Liver (tissue), 8 donors: ENCODE measurements at regions not wholly inside any gene's neighbourhood (a gene's known extent, or its start where the extent isn't known, plus 50 kb on each side); places are given as distances from the start of the nearest gene placed in this dataset.

Experiments
- DNase-seq: peaks from one replicate; pipeline ENCODE4 v3.0.0-alpha.2; 2017; ENCODE audit warnings: low spot score
- H3K27ac ChIP-seq, 2 donors: one replicate each; pipeline ENCODE4 v1.7.0; 2013; ENCODE audit warnings: inconsistent platforms in 2 of 2, low read length in 2 of 2, control low read depth in 1 of 2, low read depth in 1 of 2, mild to moderate bottlenecking in 1 of 2
- H3K27me3 ChIP-seq, 4 donors: one replicate each; pipeline versions ENCODE4 v1.6.1 to v1.7.0; 2013; ENCODE audit warnings: low read length in 3 of 4, inconsistent platforms in 1 of 4, mild to moderate bottlenecking in 1 of 4, moderate library complexity in 1 of 4; ENCODE audit not compliant: control insufficient read depth in 4 of 4, insufficient read depth in 4 of 4
- H3K36me3 ChIP-seq, 4 donors: one replicate each; pipeline versions ENCODE4 v1.6.1 to v1.7.0; 2013; ENCODE audit warnings: low read length in 3 of 4, mild to moderate bottlenecking in 3 of 4, low read depth in 1 of 4, moderate library complexity in 1 of 4; ENCODE audit not compliant: control insufficient read depth in 4 of 4, insufficient read depth in 3 of 4
- H3K4me1 ChIP-seq, 4 donors: one replicate each; pipeline versions ENCODE4 v1.6.1 to v1.7.0; 2013; ENCODE audit warnings: low read length in 3 of 4, mild to moderate bottlenecking in 3 of 4, moderate library complexity in 1 of 4; ENCODE audit not compliant: control insufficient read depth in 4 of 4, insufficient read depth in 4 of 4
- H3K4me3 ChIP-seq, 3 donors: one replicate each; pipeline versions ENCODE4 v1.6.1 to v1.7.0; 2013; ENCODE audit warnings: low read length in 3 of 3, control low read depth in 1 of 3, low read depth in 1 of 3, mild to moderate bottlenecking in 1 of 3
- H3K9ac ChIP-seq, 2 donors: one replicate each; pipeline ENCODE4 v1.7.0; 2013; ENCODE audit warnings: low read length in 2 of 2, mild to moderate bottlenecking in 2 of 2, moderate library complexity in 2 of 2, control low read depth in 1 of 2, low read depth in 1 of 2
- H3K9me3 ChIP-seq, 4 donors: one replicate each; pipeline versions ENCODE4 v1.6.1 to v1.7.0; 2013; ENCODE audit warnings: low read length in 3 of 4; ENCODE audit not compliant: control insufficient read depth in 4 of 4
- EGR1 ChIP-seq, 2 donors: IDR thresholded peaks; 2 replicates each; pipeline ENCODE4 v1.6.1; 2016 to 2018; ENCODE audit warnings: antibody characterized with exemption in 2 of 2, low read depth in 2 of 2
- FOXA1 ChIP-seq: IDR thresholded peaks from 2 replicates; pipeline ENCODE4 v1.6.1; 2016; ENCODE audit warnings: antibody characterized with exemption
- FOXA2 ChIP-seq: IDR thresholded peaks from 2 replicates; pipeline ENCODE4 v1.6.1; 2016; ENCODE audit warnings: antibody characterized with exemption
- HNF4A ChIP-seq, 2 donors: conservative IDR thresholded peaks; 2 replicates each; pipeline ENCODE4 v1.6.1; 2016; ENCODE audit warnings: antibody characterized with exemption in 2 of 2, mild to moderate bottlenecking in 2 of 2
- HNF4G ChIP-seq: IDR thresholded peaks from 2 replicates; pipeline ENCODE4 v1.6.1; 2016; ENCODE audit warnings: antibody characterized with exemption
- JUND ChIP-seq, 2 donors: IDR thresholded peaks; 2 replicates each; pipeline ENCODE4 v1.6.1; 2016; ENCODE audit warnings: antibody characterized with exemption in 2 of 2
- RXRA ChIP-seq, 2 donors: IDR thresholded peaks; 2 replicates each; pipeline ENCODE4 v1.6.1; 2017 to 2018; ENCODE audit warnings: antibody characterized with exemption in 2 of 2, mild to moderate bottlenecking in 1 of 2
- SP1 ChIP-seq: IDR thresholded peaks from 2 replicates; pipeline ENCODE4 v1.6.1; 2018; ENCODE audit warnings: antibody characterized with exemption, mild to moderate bottlenecking
- TAF1 ChIP-seq: conservative IDR thresholded peaks from 2 replicates; pipeline ENCODE4 v1.6.1; 2016; ENCODE audit warnings: antibody characterized with exemption, mild to moderate bottlenecking
- YY1 ChIP-seq: IDR thresholded peaks from 2 replicates; pipeline ENCODE4 v1.6.1; 2016; ENCODE audit warnings: antibody characterized with exemption, mild to moderate bottlenecking
- WGBS: extraction: QIAGEN DNeasy Blood & Tissue Kit; methylation state at CpG from one replicate; pipeline ENCODE4 v1.1.7; 2013; 5-methylcytosine and 5-hydroxymethylcytosine counted together
- TF ChIP-seq, protein P1 (sequence below): IDR thresholded peaks from 2 replicates; pipeline ENCODE4 v1.6.1; 2016; ENCODE audit warnings: antibody characterized with exemption, mild to moderate bottlenecking
- TF ChIP-seq, protein P2 (sequence below): IDR thresholded peaks from 2 replicates; pipeline ENCODE4 v1.6.1; 2016; ENCODE audit warnings: antibody characterized with exemption
- TF ChIP-seq, protein P3 (sequence below): fragments of 150-350 bp; IDR thresholded peaks from 2 replicates; pipeline ENCODE4 v1.5.1; 2017; ENCODE audit warnings: improper control_type of control experiment, low read depth, low read length; ENCODE audit not compliant: missing input control
- TF ChIP-seq, protein P4 (sequence below): IDR thresholded peaks from 2 replicates; pipeline ENCODE4 v1.6.1; 2016; ENCODE audit warnings: antibody characterized with exemption
- TF ChIP-seq, protein P5 (sequence below): IDR thresholded peaks from 2 replicates; pipeline ENCODE4 v1.6.1; 2016; ENCODE audit warnings: antibody characterized with exemption
- donor health status: healthy.
- donor health status: healthy.
- donor health status: healthy.
- donor health status: healthy.
- donor health status: healthy.

DNA sequence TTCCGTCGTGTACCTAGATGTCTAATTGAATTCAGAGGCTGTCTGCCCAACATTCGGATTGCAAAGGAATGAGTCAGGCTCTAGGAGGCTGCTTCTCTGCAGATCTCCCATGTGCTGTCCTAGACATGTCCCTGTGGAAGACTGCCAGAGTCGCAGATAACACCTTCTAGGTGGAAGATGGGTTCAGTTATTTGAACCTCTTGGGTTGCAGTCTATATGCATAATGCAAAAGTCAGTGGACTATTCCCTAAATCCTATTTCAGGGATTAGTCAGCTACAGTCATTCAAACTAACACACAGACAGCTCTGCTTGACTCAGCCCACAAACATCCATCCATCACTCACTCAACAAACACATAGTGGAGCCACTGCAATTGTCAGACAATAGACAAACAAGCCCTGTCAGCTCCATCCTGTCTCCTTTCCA is 300.0 kb upstream of the CTNNB1 start (continued):
- TF ChIP-seq, protein P1, sequence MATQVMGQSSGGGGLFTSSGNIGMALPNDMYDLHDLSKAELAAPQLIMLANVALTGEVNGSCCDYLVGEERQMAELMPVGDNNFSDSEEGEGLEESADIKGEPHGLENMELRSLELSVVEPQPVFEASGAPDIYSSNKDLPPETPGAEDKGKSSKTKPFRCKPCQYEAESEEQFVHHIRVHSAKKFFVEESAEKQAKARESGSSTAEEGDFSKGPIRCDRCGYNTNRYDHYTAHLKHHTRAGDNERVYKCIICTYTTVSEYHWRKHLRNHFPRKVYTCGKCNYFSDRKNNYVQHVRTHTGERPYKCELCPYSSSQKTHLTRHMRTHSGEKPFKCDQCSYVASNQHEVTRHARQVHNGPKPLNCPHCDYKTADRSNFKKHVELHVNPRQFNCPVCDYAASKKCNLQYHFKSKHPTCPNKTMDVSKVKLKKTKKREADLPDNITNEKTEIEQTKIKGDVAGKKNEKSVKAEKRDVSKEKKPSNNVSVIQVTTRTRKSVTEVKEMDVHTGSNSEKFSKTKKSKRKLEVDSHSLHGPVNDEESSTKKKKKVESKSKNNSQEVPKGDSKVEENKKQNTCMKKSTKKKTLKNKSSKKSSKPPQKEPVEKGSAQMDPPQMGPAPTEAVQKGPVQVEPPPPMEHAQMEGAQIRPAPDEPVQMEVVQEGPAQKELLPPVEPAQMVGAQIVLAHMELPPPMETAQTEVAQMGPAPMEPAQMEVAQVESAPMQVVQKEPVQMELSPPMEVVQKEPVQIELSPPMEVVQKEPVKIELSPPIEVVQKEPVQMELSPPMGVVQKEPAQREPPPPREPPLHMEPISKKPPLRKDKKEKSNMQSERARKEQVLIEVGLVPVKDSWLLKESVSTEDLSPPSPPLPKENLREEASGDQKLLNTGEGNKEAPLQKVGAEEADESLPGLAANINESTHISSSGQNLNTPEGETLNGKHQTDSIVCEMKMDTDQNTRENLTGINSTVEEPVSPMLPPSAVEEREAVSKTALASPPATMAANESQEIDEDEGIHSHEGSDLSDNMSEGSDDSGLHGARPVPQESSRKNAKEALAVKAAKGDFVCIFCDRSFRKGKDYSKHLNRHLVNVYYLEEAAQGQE: no peak
- no peak for TF ChIP-seq HNF4G

DNA sequence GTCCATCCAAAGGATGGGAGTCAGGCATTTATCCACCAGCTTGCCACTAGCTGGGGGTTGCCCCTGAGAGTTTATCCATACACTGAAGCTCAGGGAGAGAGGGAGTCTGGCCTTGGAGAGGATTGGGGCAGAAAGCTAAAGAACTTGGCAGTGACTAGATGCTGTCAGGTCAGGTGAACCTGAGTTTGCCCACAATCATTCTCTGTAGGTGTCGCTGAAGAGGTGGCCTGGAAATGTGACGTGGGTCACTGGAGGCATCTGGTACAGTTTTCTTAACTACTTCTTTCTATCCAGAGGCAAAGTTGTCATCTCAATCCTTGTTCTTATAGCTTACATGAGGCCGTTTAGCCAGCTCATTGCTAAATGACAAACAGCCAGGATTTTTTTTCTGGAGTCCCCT is 298.0 kb upstream of the CTNNB1 start:
- no peak overlapping the region for H3K4me3 ChIP-seq
- no peak for DNase-seq
- no peaks in the 10 kb centered on the region for H3K27me3 ChIP-seq
- H3K36me3 ChIP-seq: no peaks in the 10 kb centered on the region
- H3K9me3 ChIP-seq: no peaks in the 10 kb centered on the region
- TF ChIP-seq HNF4G: no peak
- TF ChIP-seq EGR1 (IDR thresholded peaks at IDR 0.05; ENCODE audit: low read depth in 2 of 2): no peak
- TF ChIP-seq, protein P2, sequence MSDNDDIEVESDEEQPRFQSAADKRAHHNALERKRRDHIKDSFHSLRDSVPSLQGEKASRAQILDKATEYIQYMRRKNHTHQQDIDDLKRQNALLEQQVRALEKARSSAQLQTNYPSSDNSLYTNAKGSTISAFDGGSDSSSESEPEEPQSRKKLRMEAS: no peak
- TF ChIP-seq, protein P3, sequence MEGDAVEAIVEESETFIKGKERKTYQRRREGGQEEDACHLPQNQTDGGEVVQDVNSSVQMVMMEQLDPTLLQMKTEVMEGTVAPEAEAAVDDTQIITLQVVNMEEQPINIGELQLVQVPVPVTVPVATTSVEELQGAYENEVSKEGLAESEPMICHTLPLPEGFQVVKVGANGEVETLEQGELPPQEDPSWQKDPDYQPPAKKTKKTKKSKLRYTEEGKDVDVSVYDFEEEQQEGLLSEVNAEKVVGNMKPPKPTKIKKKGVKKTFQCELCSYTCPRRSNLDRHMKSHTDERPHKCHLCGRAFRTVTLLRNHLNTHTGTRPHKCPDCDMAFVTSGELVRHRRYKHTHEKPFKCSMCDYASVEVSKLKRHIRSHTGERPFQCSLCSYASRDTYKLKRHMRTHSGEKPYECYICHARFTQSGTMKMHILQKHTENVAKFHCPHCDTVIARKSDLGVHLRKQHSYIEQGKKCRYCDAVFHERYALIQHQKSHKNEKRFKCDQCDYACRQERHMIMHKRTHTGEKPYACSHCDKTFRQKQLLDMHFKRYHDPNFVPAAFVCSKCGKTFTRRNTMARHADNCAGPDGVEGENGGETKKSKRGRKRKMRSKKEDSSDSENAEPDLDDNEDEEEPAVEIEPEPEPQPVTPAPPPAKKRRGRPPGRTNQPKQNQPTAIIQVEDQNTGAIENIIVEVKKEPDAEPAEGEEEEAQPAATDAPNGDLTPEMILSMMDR: no peak
- TF ChIP-seq RXRA (IDR thresholded peaks at IDR 0.05): no peak
- TF ChIP-seq, protein P4, sequence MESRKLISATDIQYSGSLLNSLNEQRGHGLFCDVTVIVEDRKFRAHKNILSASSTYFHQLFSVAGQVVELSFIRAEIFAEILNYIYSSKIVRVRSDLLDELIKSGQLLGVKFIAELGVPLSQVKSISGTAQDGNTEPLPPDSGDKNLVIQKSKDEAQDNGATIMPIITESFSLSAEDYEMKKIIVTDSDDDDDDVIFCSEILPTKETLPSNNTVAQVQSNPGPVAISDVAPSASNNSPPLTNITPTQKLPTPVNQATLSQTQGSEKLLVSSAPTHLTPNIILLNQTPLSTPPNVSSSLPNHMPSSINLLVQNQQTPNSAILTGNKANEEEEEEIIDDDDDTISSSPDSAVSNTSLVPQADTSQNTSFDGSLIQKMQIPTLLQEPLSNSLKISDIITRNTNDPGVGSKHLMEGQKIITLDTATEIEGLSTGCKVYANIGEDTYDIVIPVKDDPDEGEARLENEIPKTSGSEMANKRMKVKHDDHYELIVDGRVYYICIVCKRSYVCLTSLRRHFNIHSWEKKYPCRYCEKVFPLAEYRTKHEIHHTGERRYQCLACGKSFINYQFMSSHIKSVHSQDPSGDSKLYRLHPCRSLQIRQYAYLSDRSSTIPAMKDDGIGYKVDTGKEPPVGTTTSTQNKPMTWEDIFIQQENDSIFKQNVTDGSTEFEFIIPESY: no peak
- no peaks in the 10 kb centered on the region for H3K4me1 ChIP-seq
- 75% methylated on average over 3 of the region's 3 CpGs for WGBS
- H3K9ac ChIP-seq: no peak overlapping the region
- no peak overlapping the region for H3K27ac ChIP-seq

DNA sequence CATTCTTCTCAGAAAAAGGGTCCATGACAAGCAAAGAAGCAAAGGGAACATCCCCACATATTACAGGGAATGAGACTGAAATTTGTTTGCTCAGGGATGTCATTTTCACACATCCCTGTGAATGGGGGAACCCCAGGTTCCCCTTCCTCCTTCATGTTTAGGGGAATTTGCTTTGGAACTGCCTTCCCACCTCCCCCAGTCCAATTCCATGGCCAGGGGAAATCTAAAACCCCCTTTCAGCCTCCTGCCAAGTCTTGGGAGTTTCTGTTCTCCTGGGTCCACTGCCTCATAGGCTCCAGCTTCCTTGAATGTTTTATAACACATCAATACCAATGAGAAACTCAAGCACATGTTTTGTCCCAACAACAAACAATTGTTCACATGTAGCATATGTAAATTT is 297.5 kb upstream of the CTNNB1 start:
- no peak overlapping the region for H3K4me3 ChIP-seq
- H3K9ac ChIP-seq: no peak overlapping the region
- H3K36me3 ChIP-seq: no peaks in the 10 kb centered on the region
- TF ChIP-seq, protein P5, sequence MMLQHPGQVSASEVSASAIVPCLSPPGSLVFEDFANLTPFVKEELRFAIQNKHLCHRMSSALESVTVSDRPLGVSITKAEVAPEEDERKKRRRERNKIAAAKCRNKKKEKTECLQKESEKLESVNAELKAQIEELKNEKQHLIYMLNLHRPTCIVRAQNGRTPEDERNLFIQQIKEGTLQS: no peak
- TF ChIP-seq, protein P1: no peak
- no peak for TF ChIP-seq SP1
- no peak for TF ChIP-seq FOXA1
- TF ChIP-seq TAF1: no peak
- no peak for TF ChIP-seq YY1
- TF ChIP-seq, protein P3: no peak
- TF ChIP-seq HNF4G: no peak
- TF ChIP-seq JUND (IDR thresholded peaks at IDR 0.05): no peak
- TF ChIP-seq EGR1 (IDR thresholded peaks at IDR 0.05; ENCODE audit: low read depth in 2 of 2): no peak
- no peak for TF ChIP-seq FOXA2
- TF ChIP-seq HNF4A (conservative IDR thresholded peaks at IDR 0.05): no peak
- H3K27me3 ChIP-seq: no peaks in the 10 kb centered on the region
- no peaks in the 10 kb centered on the region for H3K9me3 ChIP-seq
- H3K27ac ChIP-seq: no peak overlapping the region
- DNase-seq: no peak
- H3K4me1 ChIP-seq: no peaks in the 10 kb centered on the region
